Mucosa of gallbladder (tissue), 1 donor: ENCODE measurements at regions not wholly inside any gene's neighbourhood (a gene's known extent, or its start where the extent isn't known, plus 50 kb on each side); places are given as distances from the start of the nearest gene placed in this dataset.
A peak's percentile ranks its signal among the peaks of the same experiment; 100 is the strongest.
"Not testable (repeated sequence)": the region's sequence is repeated elsewhere in the genome, so short reads cannot be mapped to it uniquely, and the experiment has no call there.

Source experiments
- DNase-seq: peaks from one replicate; pipeline ENCODE4 v3.0.0-alpha.2; 2020; ENCODE audit warnings: low spot score
- donor health status: DM: no; HTN: no; CAD: no.

- DNase-seq = no peak
Measured at GRCh38 chr2:226330206-226330605, 469.4 kb downstream of the IRS1 start.

GRCh38 chr2:226329180-226329579 is 470.4 kb downstream of the IRS1 start:
- no peak for DNase-seq

- DNase-seq = no peak
Measured at GRCh38 chr2:226327830-226328229, 471.8 kb downstream of the IRS1 start.

- no peak for DNase-seq
Measured at GRCh38 chr2:226325526-226325925, 474.1 kb downstream of the IRS1 start.

- DNase-seq = peak; percentile 17
Measured at GRCh38 chr2:226320076-226320948, 479.3 kb downstream of the IRS1 start.

GRCh38 chr2:226317970-226318369 is 481.6 kb downstream of the IRS1 start:
- no peak for DNase-seq

GRCh38 chr2:226313060-226313459 is 486.6 kb downstream of the IRS1 start:
- DNase-seq = no peak

GRCh38 chr2:226312155-226312554 is 487.5 kb downstream of the IRS1 start:
- DNase-seq = no peak

GRCh38 chr2:226310146-226310545 is 489.5 kb downstream of the IRS1 start:
- DNase-seq = no peak

GRCh38 chr2:226308986-226309385 is 490.6 kb downstream of the IRS1 start:
- DNase-seq = no peak

GRCh38 chr2:226308323-226308680 is 491.3 kb downstream of the IRS1 start:
- DNase-seq = no peak

- DNase-seq = no peak
Measured at GRCh38 chr2:226307487-226308322, 491.9 kb downstream of the IRS1 start.

- no peak for DNase-seq
Measured at GRCh38 chr2:226306969-226307368, 492.7 kb downstream of the IRS1 start.

- no peak for DNase-seq
Measured at GRCh38 chr2:226304308-226304707, 495.3 kb downstream of the IRS1 start.

- no peak for DNase-seq
Measured at GRCh38 chr2:226303707-226304106, 495.9 kb downstream of the IRS1 start.

- no peak for DNase-seq
Measured at GRCh38 chr2:226300196-226300886, 499.3 kb downstream of the IRS1 start.

- no peak for DNase-seq
Measured at GRCh38 chr2:226299771-226300170, 499.8 kb downstream of the IRS1 start.

GRCh38 chr2:226295681-226296080 is 503.9 kb downstream of the IRS1 start:
- DNase-seq = no peak

- no peak for DNase-seq
Measured at GRCh38 chr2:226295123-226295522, 504.5 kb downstream of the IRS1 start.

GRCh38 chr2:226291281-226291680 is 508.3 kb downstream of the IRS1 start:
- DNase-seq = not testable (repeated sequence)

GRCh38 chr2:226286916-226287315 is 512.7 kb downstream of the IRS1 start:
- no peak for DNase-seq

GRCh38 chr2:226283796-226284195 is 515.8 kb downstream of the IRS1 start:
- DNase-seq = no peak
